ENCODE measurements at regions not wholly inside any gene's neighbourhood (a gene's known extent, or its start where the extent isn't known, plus 50 kb on each side); places are given as distances from the start of the nearest gene placed in this dataset.
"Not testable (repeated sequence)": the region's sequence is repeated elsewhere in the genome, so short reads cannot be mapped to it uniquely, and the experiment has no call there.

GRCh38 chr3:25171118-25171807 lies 256.8 kb upstream of the RARB start:
- DNase-seq = no peak

DNA sequence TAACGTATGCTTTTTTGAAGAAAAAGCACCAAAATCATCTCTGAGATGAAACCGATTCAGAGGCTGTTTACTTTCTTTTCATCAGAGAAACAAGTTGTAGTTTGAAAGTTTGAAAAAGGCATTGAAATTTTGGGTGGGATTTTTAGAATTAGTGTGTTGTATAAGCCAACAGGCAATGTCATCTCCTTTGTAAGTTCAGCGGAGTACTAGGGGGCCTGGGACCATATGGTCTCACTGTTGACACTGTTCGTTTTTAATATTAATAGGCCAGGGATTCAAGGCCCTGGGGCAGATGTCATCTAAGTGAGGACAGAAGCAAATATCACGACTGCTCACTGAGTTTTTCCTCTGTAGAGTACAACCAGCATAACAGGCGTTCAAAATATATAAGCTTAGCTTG lies 256.2 kb upstream of the RARB start:
- DNase-seq = no peak

GRCh38 chr3:25173606-25174005 lies 254.5 kb upstream of the RARB start:
- no peak for DNase-seq

DNA sequence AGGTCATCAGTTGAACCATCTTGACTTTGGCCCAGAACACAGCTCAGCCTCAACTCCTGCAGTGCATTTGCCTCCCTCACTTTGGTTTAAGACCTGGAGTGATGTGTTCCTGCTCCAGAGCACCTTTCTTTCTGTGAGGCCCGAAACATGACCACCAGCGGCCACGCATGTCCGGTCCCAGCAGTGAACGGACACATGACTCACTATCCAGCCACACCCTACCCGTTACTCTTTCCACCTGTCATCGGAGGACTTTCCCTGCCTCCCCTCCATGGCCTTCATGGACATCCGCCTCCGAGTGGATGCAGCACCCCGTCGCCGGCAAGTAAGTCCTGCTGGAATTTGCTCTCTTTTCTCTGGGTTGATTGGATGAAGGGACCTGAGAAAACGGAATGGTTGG lies 253.8 kb upstream of the RARB start:
- DNase-seq = no peak

DNA sequence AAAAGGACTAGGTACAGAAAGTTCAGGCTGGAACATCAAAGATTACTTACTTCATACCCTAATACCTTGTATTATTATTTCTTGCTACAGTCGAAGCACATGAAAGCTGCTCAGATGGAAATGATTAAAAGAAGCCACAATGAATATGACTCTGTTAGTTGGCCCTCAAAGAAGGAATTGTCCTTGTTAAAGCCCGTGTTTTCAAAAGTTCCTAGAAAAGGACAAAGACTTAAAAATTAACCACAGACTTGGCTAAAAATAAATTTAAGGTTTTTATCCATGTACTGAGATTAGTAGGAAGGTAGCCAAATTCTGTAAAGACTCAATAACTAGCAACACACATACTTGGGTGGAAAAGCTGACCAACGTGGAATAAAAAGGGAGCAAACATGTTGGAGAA lies 251.0 kb upstream of the RARB start:
- no peak for DNase-seq

- DNase-seq = no peak
Observed at GRCh38 chr3:25178672-25179071, 249.4 kb upstream of the RARB start.

DNA sequence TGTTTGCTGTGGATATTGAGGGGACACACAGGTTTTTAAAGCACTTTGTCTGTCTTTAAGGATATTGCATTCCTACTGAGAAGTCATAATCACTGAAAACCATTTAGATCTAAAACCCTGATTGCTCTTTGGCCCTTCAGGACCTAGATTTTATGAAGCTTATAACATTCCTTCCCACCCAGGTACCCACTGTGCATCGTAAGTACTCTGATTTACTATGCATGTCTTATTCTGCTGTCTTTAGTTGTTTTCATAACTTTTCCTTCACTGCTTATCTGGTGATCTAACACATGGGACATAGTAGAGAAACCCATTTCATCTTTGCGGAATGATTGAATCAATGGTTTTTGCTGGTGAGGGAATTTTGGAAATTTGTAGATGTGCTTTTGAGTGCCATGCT lies 247.0 kb upstream of the RARB start:
- DNase-seq = no peak

- DNase-seq = no peak
Observed at GRCh38 chr3:25182794-25183193, 245.3 kb upstream of the RARB start.

DNA sequence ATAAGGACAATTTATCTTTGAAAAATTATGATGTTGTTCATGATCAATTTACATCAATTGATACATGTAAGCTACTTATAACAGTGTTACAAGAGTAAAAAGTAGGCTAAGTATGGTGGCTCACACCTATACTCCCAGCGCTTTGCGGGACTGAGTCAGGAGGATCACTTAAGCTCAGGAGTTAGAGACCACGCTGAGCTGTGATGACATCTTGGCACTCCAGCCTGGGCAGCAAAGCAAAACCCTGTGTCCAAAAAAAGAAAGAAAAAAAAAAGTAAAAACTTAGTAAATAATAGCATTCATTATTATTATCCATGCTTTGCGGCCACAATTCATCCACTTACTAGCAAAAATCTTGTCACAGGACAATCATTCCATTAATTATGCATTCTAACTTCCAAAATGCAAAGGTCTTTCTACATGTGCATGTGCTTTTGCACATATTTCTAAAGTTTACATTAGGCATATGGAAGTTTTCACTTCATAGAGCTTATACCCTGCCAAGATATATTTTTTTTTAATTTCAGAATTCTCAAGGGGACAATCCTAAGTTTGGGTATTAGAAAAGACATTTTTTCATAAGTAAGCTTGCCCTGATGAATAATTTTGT lies 243.3 kb upstream of the RARB start:
- no peak for DNase-seq

- DNase-seq = no peak
Observed at GRCh38 chr3:25191673-25192072, 236.4 kb upstream of the RARB start.

GRCh38 chr3:25199567-25199966 lies 228.5 kb upstream of the RARB start:
- DNase-seq = not testable (repeated sequence)

DNA sequence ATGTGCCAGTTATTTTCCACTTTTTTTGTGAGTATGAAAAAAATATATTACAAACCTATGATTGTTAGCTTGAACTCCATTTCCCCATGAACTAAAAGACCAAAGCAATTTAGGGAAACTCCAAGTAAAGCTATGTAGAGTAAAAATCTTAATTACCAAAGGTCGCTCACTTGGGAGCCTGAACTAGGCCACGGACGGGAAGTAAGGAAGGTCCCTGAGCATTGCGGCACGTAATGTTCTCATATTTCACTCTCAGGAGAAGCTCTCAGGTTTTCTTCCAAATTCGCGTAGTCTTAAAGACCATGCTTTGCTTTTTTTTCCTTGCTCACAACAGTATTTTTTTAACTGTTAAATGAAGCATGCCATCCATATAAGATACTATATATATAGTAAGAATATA lies 215.3 kb upstream of the RARB start:
- DNase-seq = no peak

- DNase-seq = no peak
Observed at GRCh38 chr3:25214034-25214433, 214.0 kb upstream of the RARB start.

- no peak for DNase-seq
Observed at GRCh38 chr3:25218362-25218761, 209.7 kb upstream of the RARB start.

GRCh38 chr3:25226747-25227146 lies 201.3 kb upstream of the RARB start:
- no peak for DNase-seq

GRCh38 chr3:25229586-25229985 lies 198.5 kb upstream of the RARB start:
- DNase-seq = no peak

DNA sequence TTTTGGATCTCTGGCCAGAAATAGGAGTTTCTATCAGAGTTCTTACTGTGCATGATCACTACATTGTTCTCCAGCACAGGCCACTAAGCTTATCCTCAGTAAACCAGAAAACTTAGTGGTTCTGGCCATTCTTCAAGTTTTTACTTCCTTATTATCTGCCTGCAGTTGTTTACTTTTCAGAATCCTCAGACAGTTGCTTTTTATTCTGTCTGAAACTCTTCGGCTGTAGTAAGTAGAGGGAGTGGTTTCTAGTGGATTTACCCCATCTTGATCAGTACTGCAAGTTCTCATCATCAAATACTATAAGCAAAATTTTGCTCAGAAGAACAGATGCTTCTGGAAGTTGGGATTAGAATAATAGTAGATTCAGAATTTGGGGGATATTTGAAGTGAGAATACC lies 193.0 kb upstream of the RARB start:
- DNase-seq = no peak

DNA sequence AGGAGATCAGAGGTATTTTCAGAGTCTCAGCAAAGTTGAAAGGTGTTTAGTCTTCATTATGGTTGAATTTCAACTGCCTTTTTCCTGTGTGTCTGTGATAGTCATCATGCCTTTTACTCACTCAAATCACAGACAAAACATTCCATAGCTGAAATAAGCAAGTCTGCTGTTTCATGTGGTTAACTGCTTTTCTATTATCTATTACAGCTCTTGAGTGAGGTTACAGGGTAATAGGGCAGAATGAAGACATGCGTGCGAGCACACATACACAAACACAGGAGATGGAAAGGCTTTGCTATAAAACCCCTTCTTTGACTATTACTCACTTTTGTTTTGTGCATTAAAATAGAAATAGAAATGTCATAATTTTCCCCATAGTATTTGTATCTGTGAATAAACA lies 192.6 kb upstream of the RARB start:
- no peak for DNase-seq

DNA sequence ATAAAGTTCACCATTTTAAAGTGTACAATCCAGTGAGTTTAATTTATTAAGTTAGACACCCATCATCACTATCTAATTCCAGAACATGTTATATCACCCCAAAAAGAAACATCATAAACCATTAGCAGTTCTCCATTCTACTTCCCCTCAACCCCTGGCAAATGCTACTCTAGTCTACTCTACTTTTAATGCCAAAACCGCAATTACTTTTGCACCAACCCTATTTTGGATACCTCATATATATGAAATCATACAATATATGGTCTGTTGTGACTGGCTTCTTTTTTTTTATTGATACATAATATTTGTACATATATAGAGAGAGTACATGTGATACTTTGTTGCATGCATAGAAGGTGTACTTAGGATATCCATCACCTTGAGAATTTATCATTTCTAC lies 190.5 kb upstream of the RARB start:
- DNase-seq = no peak

- DNase-seq = no peak
Observed at GRCh38 chr3:25239042-25239441, 189.0 kb upstream of the RARB start.

DNA sequence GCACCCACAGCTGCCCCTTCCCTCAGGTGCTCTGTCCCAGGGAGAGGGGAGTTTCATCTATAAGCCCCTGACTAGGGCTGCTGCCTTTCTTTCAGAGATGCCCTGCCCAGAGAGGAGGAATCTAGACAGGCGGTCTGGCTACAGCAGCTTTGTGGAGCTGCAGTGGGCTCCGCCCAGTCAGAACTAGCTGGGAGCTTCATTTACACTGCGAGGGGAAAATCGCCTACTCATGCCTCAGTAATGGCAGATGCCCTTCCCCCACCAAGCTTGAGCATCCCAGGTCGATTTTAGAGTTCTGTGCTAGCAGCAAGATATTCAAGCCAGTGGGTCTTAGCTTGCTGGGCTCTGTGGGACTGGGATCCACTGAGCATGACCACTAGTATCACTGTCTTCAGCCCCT lies 181.2 kb upstream of the RARB start:
- DNase-seq = no peak

- no peak for DNase-seq
Observed at GRCh38 chr3:25252291-25252690, 175.8 kb upstream of the RARB start.

- no peak for DNase-seq
Observed at GRCh38 chr3:25257026-25257425, 171.0 kb upstream of the RARB start.

DNA sequence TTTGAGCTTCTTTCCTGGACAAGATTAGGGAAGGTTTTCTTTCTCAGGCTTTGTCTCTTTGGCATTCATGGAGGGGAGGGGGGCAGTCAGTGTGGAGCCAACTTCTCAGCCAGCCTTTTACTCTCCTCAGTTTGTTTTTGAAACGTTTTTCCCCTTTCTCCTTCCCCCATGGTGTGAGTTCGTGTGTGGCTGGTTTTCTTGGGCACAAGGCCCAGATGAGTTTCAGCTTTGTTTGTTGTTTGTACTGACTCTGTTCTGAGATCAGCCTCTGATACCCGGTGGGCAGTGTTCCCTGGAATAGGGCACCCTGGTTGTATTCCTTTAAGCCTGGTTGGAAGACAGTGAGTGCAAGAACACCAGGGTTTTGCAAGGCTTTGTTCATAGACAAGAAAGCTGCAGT lies 168.2 kb upstream of the RARB start:
- no peak for DNase-seq

DNA sequence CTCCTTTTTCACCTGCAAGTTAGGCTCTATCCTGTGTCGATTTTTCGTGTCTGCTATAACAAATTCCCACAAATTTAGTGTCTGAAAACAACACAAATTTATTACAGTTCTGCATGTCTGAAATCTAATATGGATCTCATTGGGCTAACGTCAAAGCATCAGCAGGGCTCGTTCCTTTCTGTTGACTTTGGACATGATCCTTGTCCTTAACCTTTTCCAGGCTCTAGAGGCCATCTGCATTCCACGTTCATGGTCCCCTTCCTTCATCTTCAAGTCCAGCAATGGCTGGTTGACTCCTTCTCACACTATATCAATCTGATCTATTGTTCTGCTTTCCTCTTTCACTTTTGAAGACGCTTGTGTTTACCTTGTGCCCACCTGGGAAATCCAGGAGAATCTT lies 165.7 kb upstream of the RARB start:
- no peak for DNase-seq

Data from CD4-positive, alpha-beta T cell treated with Interleukin-12 subunit alpha and Interleukin-12 subunit beta, for 1 hour (primary cell).